ENCODE measurements at regions not wholly inside any gene's neighbourhood (a gene's known extent, or its start where the extent isn't known, plus 50 kb on each side); places are given as distances from the start of the nearest gene placed in this dataset.

GRCh38 chr9:134494273-134494815 lies 147.3 kb upstream of the COL5A1 start:
- TF ChIP-seq TAF1 (IDR thresholded peaks at IDR 0.05; ENCODE audit: borderline replicate concordance, insufficient read depth, low read length) (no peak), POLR2AphosphoS5 (IDR thresholded peaks at IDR 0.05; ENCODE audit: low read depth, low read length) (no peak)

All from PFSK-1 (cell line).